Cardiac muscle cell (in vitro differentiated cells and primary cell): ENCODE measurements at regions not wholly inside any gene's neighbourhood (a gene's known extent, or its start where the extent isn't known, plus 50 kb on each side); places are given as distances from the start of the nearest gene placed in this dataset.
A peak's percentile ranks its signal among the peaks of the same experiment; 100 is the strongest.
"Not testable (repeated sequence)": the region's sequence is repeated elsewhere in the genome, so short reads cannot be mapped to it uniquely, and the experiment has no call there.

Experiments
- DNase-seq, 2 donors: peaks; one replicate each; pipeline versions ENCODE4 v3.0.0 to v3.0.0-alpha.2; 2010 to 2017; ENCODE audit warnings: low read depth in 1 of 2, low spot score in 1 of 2
- H3K27ac ChIP-seq: fragments of 200-600 bp; sonication (generic); 2 replicates; pipeline ENCODE4 v1.5.1; 2016
- H3K27me3 ChIP-seq: fragments of 200-600 bp; sonication (generic); 2 replicates; pipeline ENCODE4 v1.6.0; 2016; ENCODE audit warnings: control low read depth
- H3K36me3 ChIP-seq: fragments of 200-600 bp; sonication (generic); 2 replicates; pipeline ENCODE4 v1.5.1; 2016; ENCODE audit warnings: control low read depth
- H3K4me1 ChIP-seq: fragments of 200-600 bp; sonication (generic); 2 replicates; pipeline ENCODE4 v1.8.1; 2017; ENCODE audit warnings: low read depth, mild to moderate bottlenecking, mixed run types
- H3K4me3 ChIP-seq: fragments of 200-600 bp; sonication (generic); 2 replicates; pipeline ENCODE4 v1.5.1; 2016; ENCODE audit warnings: mild to moderate bottlenecking
- H3K9me3 ChIP-seq: fragments of 200-600 bp; sonication (generic); 2 replicates; pipeline ENCODE4 v1.5.1; 2017; ENCODE audit warnings: low read depth, mild to moderate bottlenecking, control low read depth
- TF ChIP-seq, protein P1 (sequence below): IDR thresholded peaks from 2 replicates; pipeline ENCODE4 v1.5.1; 2012; ENCODE audit warnings: low read depth, mild to moderate bottlenecking, low read length

GRCh38 chr20:30811885-30812671 lies 445.4 kb upstream of the DEFB115 start:
- Histone ChIP-seq H3K4me1 (no peaks in the 10 kb centered on the region), H3K36me3 (no peaks in the 10 kb centered on the region), H3K27ac (no peak overlapping the region), H3K9me3 (peaks cover 7% of the 10 kb centered on the region), H3K27me3 (no peaks in the 10 kb centered on the region), H3K4me3 (no peak overlapping the region)
- TF ChIP-seq, protein P1, sequence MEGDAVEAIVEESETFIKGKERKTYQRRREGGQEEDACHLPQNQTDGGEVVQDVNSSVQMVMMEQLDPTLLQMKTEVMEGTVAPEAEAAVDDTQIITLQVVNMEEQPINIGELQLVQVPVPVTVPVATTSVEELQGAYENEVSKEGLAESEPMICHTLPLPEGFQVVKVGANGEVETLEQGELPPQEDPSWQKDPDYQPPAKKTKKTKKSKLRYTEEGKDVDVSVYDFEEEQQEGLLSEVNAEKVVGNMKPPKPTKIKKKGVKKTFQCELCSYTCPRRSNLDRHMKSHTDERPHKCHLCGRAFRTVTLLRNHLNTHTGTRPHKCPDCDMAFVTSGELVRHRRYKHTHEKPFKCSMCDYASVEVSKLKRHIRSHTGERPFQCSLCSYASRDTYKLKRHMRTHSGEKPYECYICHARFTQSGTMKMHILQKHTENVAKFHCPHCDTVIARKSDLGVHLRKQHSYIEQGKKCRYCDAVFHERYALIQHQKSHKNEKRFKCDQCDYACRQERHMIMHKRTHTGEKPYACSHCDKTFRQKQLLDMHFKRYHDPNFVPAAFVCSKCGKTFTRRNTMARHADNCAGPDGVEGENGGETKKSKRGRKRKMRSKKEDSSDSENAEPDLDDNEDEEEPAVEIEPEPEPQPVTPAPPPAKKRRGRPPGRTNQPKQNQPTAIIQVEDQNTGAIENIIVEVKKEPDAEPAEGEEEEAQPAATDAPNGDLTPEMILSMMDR = no peak
- peak; percentile 56 to 68 for DNase-seq

DNA sequence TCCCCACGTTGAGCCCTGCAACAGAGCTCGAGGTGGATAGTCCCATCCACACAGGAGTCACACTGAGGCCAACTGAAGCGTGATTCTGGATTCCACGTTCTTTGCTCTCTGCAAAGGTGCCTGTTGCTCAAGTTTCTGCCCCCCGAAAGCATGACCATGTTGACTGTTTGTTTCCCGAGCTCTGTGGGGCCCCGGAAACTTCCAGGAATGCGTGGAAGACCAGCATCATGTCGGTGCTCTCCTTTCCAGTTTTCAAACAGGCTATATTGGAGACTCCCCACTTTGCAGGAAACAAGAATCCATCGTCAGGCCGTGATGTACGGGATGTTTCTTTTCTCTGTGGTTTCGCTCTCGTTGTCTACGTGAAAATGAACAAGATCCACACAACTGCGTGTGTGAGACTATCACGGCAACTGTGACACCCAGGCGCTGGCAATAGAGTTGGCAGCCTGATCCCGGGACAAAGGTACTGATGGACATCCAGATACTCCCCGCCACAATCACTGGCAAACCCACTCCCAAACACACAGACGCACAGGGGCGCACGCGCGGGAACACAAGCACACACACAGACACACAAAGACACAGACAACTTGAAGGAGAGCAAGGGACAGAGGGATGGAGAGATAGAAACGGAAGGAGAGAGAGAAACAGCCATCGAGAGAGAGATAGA lies 444.6 kb upstream of the DEFB115 start:
- Histone ChIP-seq H3K9me3 (peaks cover 7% of the 10 kb centered on the region), H3K27ac (no peak overlapping the region), H3K36me3 (no peaks in the 10 kb centered on the region), H3K27me3 (no peaks in the 10 kb centered on the region), H3K4me1 (no peaks in the 10 kb centered on the region), H3K4me3 (no peak overlapping the region)
- no peak for DNase-seq
- TF ChIP-seq, protein P1 = no peak

- H3K27ac ChIP-seq, H3K27me3 ChIP-seq, H3K4me3 ChIP-seq, H3K9me3 ChIP-seq, H3K4me1 ChIP-seq, H3K36me3 ChIP-seq, DNase-seq: not testable (repeated sequence)
These were observed 443.8 kb upstream of the DEFB115 start for GRCh38 chr20:30813412-30814311.

- H3K4me3 ChIP-seq, H3K27me3 ChIP-seq, H3K36me3 ChIP-seq, H3K9me3 ChIP-seq, H3K4me1 ChIP-seq, H3K27ac ChIP-seq, DNase-seq: not testable (repeated sequence)
These were observed 443.2 kb upstream of the DEFB115 start for GRCh38 chr20:30814312-30814639.

GRCh38 chr20:30815027-30815576 lies 442.4 kb upstream of the DEFB115 start:
- not testable (repeated sequence) for H3K27me3 ChIP-seq, DNase-seq, H3K4me1 ChIP-seq, H3K9me3 ChIP-seq, H3K27ac ChIP-seq, H3K4me3 ChIP-seq, H3K36me3 ChIP-seq

- no peaks in the 10 kb centered on the region for H3K27me3 ChIP-seq
- no peak for DNase-seq
- H3K4me1 ChIP-seq = no peaks in the 10 kb centered on the region
- H3K9me3 ChIP-seq = peaks cover 7% of the 10 kb centered on the region
- H3K27ac ChIP-seq = no peak overlapping the region
- TF ChIP-seq, protein P1 = no peak
- no peaks in the 10 kb centered on the region for H3K36me3 ChIP-seq
- no peak overlapping the region for H3K4me3 ChIP-seq
These were observed 441.8 kb upstream of the DEFB115 start for GRCh38 chr20:30815577-30816181.
